NB4 (cell line): ENCODE measurements at regions not wholly inside any gene's neighbourhood (a gene's known extent, or its start where the extent isn't known, plus 50 kb on each side); places are given as distances from the start of the nearest gene placed in this dataset.
"Not testable (repeated sequence)": the region's sequence is repeated elsewhere in the genome, so short reads cannot be mapped to it uniquely, and the experiment has no call there.

Source experiments
- MYC ChIP-seq: IDR thresholded peaks from 2 replicates; pipeline ENCODE4 v1.6.1; 2011; ENCODE audit warnings: low read depth, low read length
- POLR2A ChIP-seq: IDR thresholded peaks from 2 replicates; pipeline ENCODE4 v1.6.1; 2011; ENCODE audit warnings: mild to moderate bottlenecking; ENCODE audit not compliant: insufficient read length; ENCODE audit errors: extremely low read depth
- TF ChIP-seq, protein P1 (sequence below): IDR thresholded peaks from one replicate; pipeline ENCODE4 v1.5.1; 2012; ENCODE audit warnings: low read depth, low read length
- TF ChIP-seq, protein P2 (sequence below): IDR thresholded peaks from 2 replicates; pipeline ENCODE4 v1.6.1; 2011; ENCODE audit warnings: low read depth, low read length

DNA sequence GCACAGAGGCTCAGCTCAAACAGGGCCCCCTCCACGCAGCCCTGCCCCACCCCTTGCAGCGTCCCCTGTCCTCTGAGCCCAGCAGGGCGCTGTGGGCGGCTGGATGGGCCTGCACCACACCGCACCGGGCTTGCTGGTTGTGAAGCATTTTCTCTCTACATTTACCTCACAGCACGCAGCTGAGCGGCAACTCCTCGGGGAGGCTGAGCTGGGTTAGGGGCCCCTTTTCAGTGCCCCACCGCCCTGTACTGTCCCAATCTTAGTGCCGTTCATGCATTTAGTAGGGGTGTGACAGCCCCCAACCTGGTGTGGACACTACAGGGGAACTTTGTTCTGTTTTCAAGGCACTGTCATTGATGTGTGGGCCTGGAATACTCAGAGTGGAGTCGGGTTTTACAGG, 97.7 kb downstream of the TNFRSF13B start:
- TF ChIP-seq, protein P1, sequence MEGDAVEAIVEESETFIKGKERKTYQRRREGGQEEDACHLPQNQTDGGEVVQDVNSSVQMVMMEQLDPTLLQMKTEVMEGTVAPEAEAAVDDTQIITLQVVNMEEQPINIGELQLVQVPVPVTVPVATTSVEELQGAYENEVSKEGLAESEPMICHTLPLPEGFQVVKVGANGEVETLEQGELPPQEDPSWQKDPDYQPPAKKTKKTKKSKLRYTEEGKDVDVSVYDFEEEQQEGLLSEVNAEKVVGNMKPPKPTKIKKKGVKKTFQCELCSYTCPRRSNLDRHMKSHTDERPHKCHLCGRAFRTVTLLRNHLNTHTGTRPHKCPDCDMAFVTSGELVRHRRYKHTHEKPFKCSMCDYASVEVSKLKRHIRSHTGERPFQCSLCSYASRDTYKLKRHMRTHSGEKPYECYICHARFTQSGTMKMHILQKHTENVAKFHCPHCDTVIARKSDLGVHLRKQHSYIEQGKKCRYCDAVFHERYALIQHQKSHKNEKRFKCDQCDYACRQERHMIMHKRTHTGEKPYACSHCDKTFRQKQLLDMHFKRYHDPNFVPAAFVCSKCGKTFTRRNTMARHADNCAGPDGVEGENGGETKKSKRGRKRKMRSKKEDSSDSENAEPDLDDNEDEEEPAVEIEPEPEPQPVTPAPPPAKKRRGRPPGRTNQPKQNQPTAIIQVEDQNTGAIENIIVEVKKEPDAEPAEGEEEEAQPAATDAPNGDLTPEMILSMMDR, result not testable (repeated sequence)
- not testable (repeated sequence) for TF ChIP-seq POLR2A, MYC
- TF ChIP-seq, protein P2, sequence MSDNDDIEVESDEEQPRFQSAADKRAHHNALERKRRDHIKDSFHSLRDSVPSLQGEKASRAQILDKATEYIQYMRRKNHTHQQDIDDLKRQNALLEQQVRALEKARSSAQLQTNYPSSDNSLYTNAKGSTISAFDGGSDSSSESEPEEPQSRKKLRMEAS, result not testable (repeated sequence)
